PC-9 (cell line): ENCODE measurements at regions not wholly inside any gene's neighbourhood (a gene's known extent, or its start where the extent isn't known, plus 50 kb on each side); places are given as distances from the start of the nearest gene placed in this dataset.

Experiments used
- EZH2 ChIP-seq: fragments of 200-600 bp; sonication (generic); IDR thresholded peaks from 2 replicates; pipeline ENCODE4 v1.8.0; 2017; ENCODE audit warnings: antibody characterized with exemption, low read depth
- TF ChIP-seq, protein P1 (sequence below): fragments of 200-600 bp; sonication (generic); conservative IDR thresholded peaks from 2 replicates; pipeline ENCODE4 v1.6.1; 2017; ENCODE audit warnings: mixed run types, antibody characterized with exemption, mild to moderate bottlenecking, moderate library complexity

DNA sequence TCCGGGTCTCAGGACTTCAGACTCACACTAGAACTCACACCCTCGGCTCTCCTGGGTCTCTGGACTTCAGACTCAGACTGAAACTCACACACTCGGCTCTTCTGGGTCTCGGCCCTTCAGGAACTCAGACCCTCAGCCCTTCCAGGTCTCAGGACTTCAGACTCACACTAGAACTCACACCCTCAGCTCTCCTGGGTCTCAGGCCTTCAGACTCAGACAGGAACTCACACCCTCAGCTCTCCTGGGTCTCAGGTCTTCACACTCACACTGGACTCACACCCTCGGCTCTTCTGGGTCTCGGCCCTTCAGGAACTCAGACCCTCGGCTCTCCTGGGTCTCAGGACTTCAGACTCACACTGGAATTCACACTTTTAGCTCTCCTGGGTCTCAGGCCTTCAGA, 137.3 kb downstream of the CRLF2 start:
- TF ChIP-seq, protein P1, sequence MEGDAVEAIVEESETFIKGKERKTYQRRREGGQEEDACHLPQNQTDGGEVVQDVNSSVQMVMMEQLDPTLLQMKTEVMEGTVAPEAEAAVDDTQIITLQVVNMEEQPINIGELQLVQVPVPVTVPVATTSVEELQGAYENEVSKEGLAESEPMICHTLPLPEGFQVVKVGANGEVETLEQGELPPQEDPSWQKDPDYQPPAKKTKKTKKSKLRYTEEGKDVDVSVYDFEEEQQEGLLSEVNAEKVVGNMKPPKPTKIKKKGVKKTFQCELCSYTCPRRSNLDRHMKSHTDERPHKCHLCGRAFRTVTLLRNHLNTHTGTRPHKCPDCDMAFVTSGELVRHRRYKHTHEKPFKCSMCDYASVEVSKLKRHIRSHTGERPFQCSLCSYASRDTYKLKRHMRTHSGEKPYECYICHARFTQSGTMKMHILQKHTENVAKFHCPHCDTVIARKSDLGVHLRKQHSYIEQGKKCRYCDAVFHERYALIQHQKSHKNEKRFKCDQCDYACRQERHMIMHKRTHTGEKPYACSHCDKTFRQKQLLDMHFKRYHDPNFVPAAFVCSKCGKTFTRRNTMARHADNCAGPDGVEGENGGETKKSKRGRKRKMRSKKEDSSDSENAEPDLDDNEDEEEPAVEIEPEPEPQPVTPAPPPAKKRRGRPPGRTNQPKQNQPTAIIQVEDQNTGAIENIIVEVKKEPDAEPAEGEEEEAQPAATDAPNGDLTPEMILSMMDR, result no peak
- no peak for TF ChIP-seq EZH2
